ENCODE measurements at regions not wholly inside any gene's neighbourhood (a gene's known extent, or its start where the extent isn't known, plus 50 kb on each side); places are given as distances from the start of the nearest gene placed in this dataset.
"Not testable (repeated sequence)": the region's sequence is repeated elsewhere in the genome, so short reads cannot be mapped to it uniquely, and the experiment has no call there.

DNA sequence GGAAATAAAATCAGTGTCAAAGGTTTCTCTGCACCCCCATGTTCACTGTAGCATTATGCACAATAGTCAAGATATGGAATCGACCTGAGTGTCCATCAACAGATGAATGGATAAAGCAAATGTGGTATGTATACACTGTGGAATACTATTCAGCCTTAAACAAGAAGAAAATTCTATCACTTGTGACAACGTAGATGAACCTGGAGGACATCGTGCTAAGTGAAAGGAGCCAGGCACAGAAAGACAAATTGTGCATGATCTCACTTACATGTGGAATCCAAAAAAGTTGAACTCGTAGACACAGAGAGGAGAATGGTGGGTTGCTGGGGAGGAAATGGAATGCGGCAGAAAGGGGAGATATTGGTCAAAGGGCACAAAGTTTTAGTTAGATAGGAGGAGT is 136.3 kb upstream of the ESR1 start:
- no peak for DNase-seq (ENCODE audit: low read depth)

GRCh38 chr6:151674578-151674977 is 132.9 kb upstream of the ESR1 start:
- no peak for DNase-seq (ENCODE audit: low read depth)

DNA sequence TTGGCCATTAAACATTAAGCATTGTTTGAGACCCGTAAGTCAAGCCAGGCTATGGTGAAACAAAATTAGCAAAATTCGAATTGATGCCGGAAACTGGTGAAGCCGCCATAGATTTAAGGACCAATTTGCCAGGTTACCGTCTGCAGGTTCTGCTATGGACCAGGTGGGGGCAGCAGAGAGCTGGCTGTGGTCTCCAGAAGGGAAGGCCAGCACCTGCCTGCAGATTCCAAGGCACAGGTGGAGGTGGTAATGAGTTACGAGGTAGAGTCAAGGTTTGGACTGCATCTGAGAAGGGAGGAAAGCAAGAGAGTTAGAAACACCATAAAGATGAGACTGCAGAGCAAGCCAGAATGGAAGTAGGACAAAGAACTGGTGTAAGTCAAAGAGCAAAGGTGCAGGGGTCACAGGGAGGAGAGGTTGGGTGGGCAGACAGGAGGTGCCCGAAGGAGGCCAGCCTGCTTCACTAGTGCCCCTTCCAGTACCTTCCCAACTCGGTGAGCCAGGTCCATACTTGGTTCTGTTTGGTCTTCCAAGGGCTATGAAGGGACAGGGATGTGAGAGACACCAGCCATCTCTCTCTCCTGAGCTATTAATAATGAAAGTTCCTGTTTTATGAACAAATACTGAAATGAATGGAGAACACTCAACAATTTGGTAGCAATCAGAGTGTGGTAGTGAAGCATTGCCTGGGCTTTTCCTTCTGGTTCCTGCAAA is 131.6 kb upstream of the ESR1 start:
- peak; percentile 11 for DNase-seq (ENCODE audit: low read depth)

GRCh38 chr6:151676460-151676945 is 131.0 kb upstream of the ESR1 start:
- no peak for DNase-seq (ENCODE audit: low read depth)

DNA sequence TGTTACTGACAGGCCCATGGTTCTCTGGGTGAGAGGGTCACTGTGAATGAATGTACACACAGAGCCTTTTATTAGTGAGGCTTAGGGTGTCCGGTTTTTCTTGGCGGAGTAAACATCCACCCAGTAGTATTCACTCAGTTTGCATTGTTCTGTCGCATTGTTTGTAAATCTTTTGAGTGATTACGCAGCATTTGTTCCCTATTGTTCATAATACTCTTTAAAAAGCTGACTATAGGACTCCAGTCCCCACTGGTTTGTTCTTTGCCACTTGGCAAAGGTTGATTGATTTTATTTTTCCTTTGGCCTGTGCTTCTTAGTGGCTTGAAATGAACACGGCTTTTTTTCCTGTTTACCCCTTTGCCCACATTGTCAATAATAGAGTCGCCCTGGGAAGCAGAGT is 130.1 kb upstream of the ESR1 start:
- no peak for DNase-seq (ENCODE audit: low read depth)

GRCh38 chr6:151679081-151679480 is 128.4 kb upstream of the ESR1 start:
- DNase-seq (ENCODE audit: low read depth): no peak

- no peak for DNase-seq (ENCODE audit: low read depth)
These were observed 127.5 kb upstream of the ESR1 start for GRCh38 chr6:151679941-151680340.

- DNase-seq (ENCODE audit: low read depth): no peak
These were observed 126.5 kb upstream of the ESR1 start for GRCh38 chr6:151680846-151681432.

- no peak for DNase-seq (ENCODE audit: low read depth)
These were observed 125.9 kb upstream of the ESR1 start for GRCh38 chr6:151681433-151682059.

DNA sequence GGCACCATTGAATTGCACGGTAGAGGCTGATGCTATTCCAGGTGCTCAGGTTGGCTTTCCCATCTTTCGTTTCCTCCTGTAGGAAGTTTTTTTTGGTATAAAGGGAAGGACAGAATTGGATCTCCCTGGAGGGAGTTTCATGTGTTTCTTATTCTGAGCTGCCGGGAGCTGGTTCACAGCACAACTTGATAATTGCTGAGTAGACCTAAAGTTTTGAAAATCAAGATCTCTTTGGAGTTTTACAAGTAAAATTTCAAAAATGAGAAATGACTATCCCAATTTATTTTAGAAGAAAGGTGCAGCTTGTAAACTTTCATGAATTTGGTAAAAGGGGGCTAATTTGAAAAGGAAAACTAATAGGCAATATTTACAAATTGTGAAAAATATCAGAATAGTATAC is 125.2 kb upstream of the ESR1 start:
- DNase-seq (ENCODE audit: low read depth): no peak

GRCh38 chr6:151682922-151683321 is 124.6 kb upstream of the ESR1 start:
- no peak for DNase-seq (ENCODE audit: low read depth)

- DNase-seq (ENCODE audit: low read depth): no peak
These were observed 124.1 kb upstream of the ESR1 start for GRCh38 chr6:151683381-151683780.

GRCh38 chr6:151689499-151690201 is 117.8 kb upstream of the ESR1 start:
- DNase-seq (ENCODE audit: low read depth): no peak

GRCh38 chr6:151690303-151690702 is 117.2 kb upstream of the ESR1 start:
- no peak for DNase-seq (ENCODE audit: low read depth)

GRCh38 chr6:151690768-151691562 is 116.5 kb upstream of the ESR1 start:
- DNase-seq (ENCODE audit: low read depth): no peak

GRCh38 chr6:151692216-151692615 is 115.3 kb upstream of the ESR1 start:
- DNase-seq (ENCODE audit: low read depth): no peak

DNA sequence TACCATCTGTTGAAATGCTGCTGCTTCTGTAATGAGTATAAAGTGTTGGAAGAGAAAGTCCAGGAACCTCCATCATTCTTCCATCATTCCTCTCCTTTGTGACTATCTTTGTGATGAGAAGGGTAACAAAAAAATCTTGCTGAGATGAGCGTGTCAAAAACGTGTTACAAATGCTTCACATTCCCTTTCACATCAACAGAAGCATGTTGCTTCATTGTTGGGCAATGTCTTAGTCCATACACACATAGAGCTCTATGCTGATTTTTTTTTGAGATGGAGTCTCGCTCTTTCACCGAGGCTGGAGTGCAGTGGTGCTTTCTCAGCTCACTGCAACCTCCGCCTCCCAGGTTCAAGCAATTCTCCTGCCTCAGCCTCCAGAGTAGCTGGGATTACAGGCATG is 114.1 kb upstream of the ESR1 start:
- DNase-seq (ENCODE audit: low read depth): no peak

DNA sequence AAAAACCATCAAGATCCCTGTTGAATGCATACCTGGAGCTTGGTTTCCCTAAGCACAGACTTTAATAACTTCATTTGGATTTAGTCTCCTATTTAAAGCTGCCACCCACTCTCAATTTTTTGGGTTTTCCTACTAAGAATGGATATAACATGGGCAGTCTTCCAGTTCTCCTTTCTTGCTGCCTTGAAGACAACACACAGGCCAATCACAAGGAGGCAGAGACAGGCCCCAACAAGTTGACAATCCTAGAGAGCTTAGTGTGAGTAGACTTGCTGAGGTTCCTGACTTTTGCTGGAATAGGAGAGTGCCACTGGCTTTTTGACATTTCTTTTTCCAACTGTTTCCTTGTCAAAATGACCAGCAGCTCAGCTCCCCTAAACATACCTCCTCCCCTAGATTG is 112.3 kb upstream of the ESR1 start:
- no peak for DNase-seq (ENCODE audit: low read depth)

DNA sequence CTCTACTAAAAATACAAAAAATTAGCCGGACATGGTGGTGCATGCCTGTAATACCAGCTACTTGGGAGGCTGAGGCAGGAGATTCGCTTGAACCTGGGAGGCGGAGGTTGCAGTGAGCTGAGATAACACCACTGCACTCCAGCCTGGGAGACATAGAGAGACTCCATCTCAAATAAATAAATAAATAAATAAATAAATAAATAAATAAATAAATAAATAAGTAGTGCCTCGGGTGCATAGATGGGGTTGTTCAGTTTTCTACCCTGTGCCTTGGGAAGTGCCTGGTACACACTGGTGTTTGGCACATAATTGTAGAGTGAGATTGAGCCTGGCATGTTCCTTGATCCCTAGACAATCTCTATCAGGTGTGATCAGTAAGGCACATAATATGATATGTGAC is 111.2 kb upstream of the ESR1 start:
- DNase-seq (ENCODE audit: low read depth): not testable (repeated sequence)

DNA sequence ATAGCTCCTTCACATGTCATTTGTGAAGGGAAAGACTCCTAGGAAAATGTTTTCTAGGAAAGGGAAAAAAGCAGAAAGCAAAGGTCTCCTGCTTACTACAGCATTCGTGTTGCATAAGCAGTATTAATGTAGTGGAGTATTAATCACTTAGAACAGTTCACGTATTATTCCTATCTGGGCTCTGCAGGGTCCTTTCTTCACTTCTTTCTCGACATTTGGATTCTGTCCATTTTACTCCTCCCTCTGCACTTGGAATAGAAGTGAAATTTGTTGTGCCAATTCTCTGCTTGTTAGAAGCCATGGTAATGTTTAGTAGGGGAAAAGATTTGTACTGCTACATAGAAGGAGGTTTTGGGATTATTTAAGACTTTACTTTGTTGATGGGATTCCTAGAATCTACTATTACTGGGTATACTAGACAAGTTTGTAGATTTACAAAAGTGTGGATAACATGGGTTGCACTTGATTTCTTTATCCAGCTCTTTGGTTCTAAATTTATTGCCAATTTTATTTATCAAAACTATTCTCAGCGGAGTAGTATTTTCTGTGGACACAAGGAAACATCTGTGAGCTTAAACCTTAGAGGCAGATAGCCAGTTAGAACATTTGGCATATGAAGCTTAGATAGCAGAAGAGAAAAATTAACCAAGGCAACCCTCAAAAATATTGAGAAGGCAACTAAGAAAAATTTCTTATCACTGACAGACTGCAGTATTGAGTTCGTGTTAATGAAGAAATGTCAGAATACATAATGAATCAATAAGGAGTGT is 108.4 kb upstream of the ESR1 start:
- DNase-seq (ENCODE audit: low read depth): no peak

- no peak for DNase-seq (ENCODE audit: low read depth)
These were observed 107.8 kb upstream of the ESR1 start for GRCh38 chr6:151699719-151700118.
